ENCODE measurements at regions not wholly inside any gene's neighbourhood (a gene's known extent, or its start where the extent isn't known, plus 50 kb on each side); places are given as distances from the start of the nearest gene placed in this dataset.
A peak's percentile ranks its signal among the peaks of the same experiment; 100 is the strongest.

DNA sequence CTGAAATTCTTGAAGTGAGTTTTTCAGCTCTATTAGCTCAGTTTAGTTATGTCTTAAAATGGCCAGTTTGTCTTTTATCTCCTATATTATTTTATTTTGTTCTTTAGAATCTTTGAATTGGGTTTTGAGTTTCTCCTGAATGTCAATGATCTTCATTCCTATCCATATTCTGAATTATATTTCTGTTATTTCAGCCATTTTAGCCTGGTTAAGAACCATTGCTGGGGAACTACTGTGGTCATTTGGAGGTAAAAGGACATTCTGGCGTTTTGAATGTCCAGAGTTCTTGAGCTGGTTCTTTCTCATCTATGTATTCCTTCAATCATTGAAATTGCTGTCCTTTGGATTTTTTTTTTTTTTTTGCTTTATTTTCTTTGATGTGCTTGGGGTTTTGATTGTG, 203.9 kb upstream of the HS3ST4 start:
- TF ChIP-seq JUND (IDR thresholded peaks at IDR 0.05; ENCODE audit: low read depth) = no peak
- no peak for DNase-seq (ENCODE audit: low read depth in 1 of 2, low spot score in 1 of 2)
- in situ Hi-C loops (cut with HindIII; ENCODE audit: low pct_unique_long_range_greater_than_20kb, low sequenced_read_pairs) = no loop called here

- TF ChIP-seq JUND (IDR thresholded peaks at IDR 0.05; ENCODE audit: low read depth) = no peak
- DNase-seq (ENCODE audit: low read depth in 1 of 2, low spot score in 1 of 2) = no peak
Observed at GRCh38 chr16:25481636-25482035, 210.1 kb upstream of the HS3ST4 start.

GRCh38 chr16:25478476-25478875, 213.3 kb upstream of the HS3ST4 start:
- in situ Hi-C loops (cut with HindIII; ENCODE audit: low pct_unique_long_range_greater_than_20kb, low sequenced_read_pairs) = no loop called here
- TF ChIP-seq JUND (IDR thresholded peaks at IDR 0.05; ENCODE audit: low read depth) = no peak
- DNase-seq (ENCODE audit: low read depth in 1 of 2, low spot score in 1 of 2) = no peak

More at GRCh38 chr16:25481636-25482035, 210.1 kb upstream of the HS3ST4 start:
- in situ Hi-C loops (cut with HindIII; ENCODE audit: low pct_unique_long_range_greater_than_20kb, low sequenced_read_pairs) = no loop called here

GRCh38 chr16:25464058-25464457, 206.4 kb upstream of the ZKSCAN2 start:
- no peak for TF ChIP-seq JUND (IDR thresholded peaks at IDR 0.05; ENCODE audit: low read depth)
- in situ Hi-C loops (cut with HindIII; ENCODE audit: low pct_unique_long_range_greater_than_20kb, low sequenced_read_pairs) = no loop called here
- no peak for DNase-seq (ENCODE audit: low read depth in 1 of 2, low spot score in 1 of 2)

GRCh38 chr16:25449802-25450201, 192.2 kb upstream of the ZKSCAN2 start:
- in situ Hi-C loops (cut with HindIII; ENCODE audit: low pct_unique_long_range_greater_than_20kb, low sequenced_read_pairs) = no loop called here

GRCh38 chr16:25443994-25444393, 186.3 kb upstream of the ZKSCAN2 start:
- TF ChIP-seq JUND (IDR thresholded peaks at IDR 0.05; ENCODE audit: low read depth) = no peak
- DNase-seq (ENCODE audit: low read depth in 1 of 2, low spot score in 1 of 2) = no peak
- in situ Hi-C loops (cut with HindIII; ENCODE audit: low pct_unique_long_range_greater_than_20kb, low sequenced_read_pairs) = no loop called here

More at GRCh38 chr16:25449802-25450201, 192.2 kb upstream of the ZKSCAN2 start:
- DNase-seq (ENCODE audit: low read depth in 1 of 2, low spot score in 1 of 2) = no peak
- no peak for TF ChIP-seq JUND (IDR thresholded peaks at IDR 0.05; ENCODE audit: low read depth)

GRCh38 chr16:25434064-25434463, 176.4 kb upstream of the ZKSCAN2 start:
- no peak for DNase-seq (ENCODE audit: low read depth in 1 of 2, low spot score in 1 of 2)
- TF ChIP-seq JUND (IDR thresholded peaks at IDR 0.05; ENCODE audit: low read depth) = no peak
- in situ Hi-C loops (cut with HindIII; ENCODE audit: low pct_unique_long_range_greater_than_20kb, low sequenced_read_pairs) = no loop called here

GRCh38 chr16:25433388-25433787, 175.7 kb upstream of the ZKSCAN2 start:
- in situ Hi-C loops (cut with HindIII; ENCODE audit: low pct_unique_long_range_greater_than_20kb, low sequenced_read_pairs) = no loop called here
- DNase-seq (ENCODE audit: low read depth in 1 of 2, low spot score in 1 of 2) = no peak
- TF ChIP-seq JUND (IDR thresholded peaks at IDR 0.05; ENCODE audit: low read depth) = no peak

GRCh38 chr16:25431472-25431871, 173.8 kb upstream of the ZKSCAN2 start:
- in situ Hi-C loops (cut with HindIII; ENCODE audit: low pct_unique_long_range_greater_than_20kb, low sequenced_read_pairs) = no loop called here
- no peak for TF ChIP-seq JUND (IDR thresholded peaks at IDR 0.05; ENCODE audit: low read depth)

DNA sequence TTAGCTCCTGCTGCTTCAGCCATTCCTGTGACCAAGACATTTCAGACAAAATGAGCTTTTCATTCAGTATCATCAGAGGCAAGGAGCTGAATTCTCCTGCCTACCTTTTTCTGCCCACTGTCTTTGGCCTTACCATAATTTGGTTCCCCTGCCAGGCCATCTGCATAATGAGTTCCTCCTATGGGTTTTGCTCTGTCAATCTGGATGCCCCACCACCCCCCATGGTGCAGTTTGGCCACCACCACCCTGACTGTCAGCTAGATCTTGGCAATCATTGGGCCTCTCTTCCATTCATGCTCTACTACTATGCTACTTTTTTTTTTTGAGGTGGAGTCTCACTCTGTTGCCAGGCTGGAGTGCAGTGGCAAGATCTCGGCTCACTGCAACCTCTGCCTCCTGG, 169.2 kb upstream of the ZKSCAN2 start:
- no peak for DNase-seq (ENCODE audit: low read depth in 1 of 2, low spot score in 1 of 2)
- in situ Hi-C loops (cut with HindIII; ENCODE audit: low pct_unique_long_range_greater_than_20kb, low sequenced_read_pairs) = no loop called here
- no peak for TF ChIP-seq JUND (IDR thresholded peaks at IDR 0.05; ENCODE audit: low read depth)

More at GRCh38 chr16:25431472-25431871, 173.8 kb upstream of the ZKSCAN2 start:
- no peak for DNase-seq (ENCODE audit: low read depth in 1 of 2, low spot score in 1 of 2)

- no peak for TF ChIP-seq JUND (IDR thresholded peaks at IDR 0.05; ENCODE audit: low read depth)
- in situ Hi-C loops (cut with HindIII; ENCODE audit: low pct_unique_long_range_greater_than_20kb, low sequenced_read_pairs) = no loop called here
- DNase-seq (ENCODE audit: low read depth in 1 of 2, low spot score in 1 of 2) = no peak
Observed at GRCh38 chr16:25419681-25420080, 162.0 kb upstream of the ZKSCAN2 start.

GRCh38 chr16:25419153-25419552, 161.5 kb upstream of the ZKSCAN2 start:
- in situ Hi-C loops (cut with HindIII; ENCODE audit: low pct_unique_long_range_greater_than_20kb, low sequenced_read_pairs) = no loop called here
- TF ChIP-seq JUND (IDR thresholded peaks at IDR 0.05; ENCODE audit: low read depth) = no peak
- DNase-seq (ENCODE audit: low read depth in 1 of 2, low spot score in 1 of 2) = no peak

DNA sequence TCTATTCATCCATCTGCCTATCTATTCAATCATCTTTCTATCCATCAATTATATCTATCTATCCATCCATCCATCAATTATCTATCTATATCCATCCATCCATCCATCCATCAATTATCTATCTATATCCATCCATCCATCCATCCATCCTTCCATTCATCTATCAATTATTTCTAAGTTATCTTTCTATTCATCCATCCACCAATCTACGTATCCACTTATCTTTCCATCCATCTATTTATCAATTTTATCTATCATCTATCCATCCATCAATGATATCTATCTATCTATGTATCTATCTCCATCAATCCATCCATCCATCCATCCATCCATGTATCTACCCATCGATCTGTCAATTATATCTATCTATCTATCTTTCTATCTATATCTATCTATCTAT, 158.4 kb upstream of the ZKSCAN2 start:
- TF ChIP-seq JUND (IDR thresholded peaks at IDR 0.05; ENCODE audit: low read depth) = no peak
- in situ Hi-C loops (cut with HindIII; ENCODE audit: low pct_unique_long_range_greater_than_20kb, low sequenced_read_pairs) = no loop called here
- no peak for DNase-seq (ENCODE audit: low read depth in 1 of 2, low spot score in 1 of 2)

- TF ChIP-seq JUND (IDR thresholded peaks at IDR 0.05; ENCODE audit: low read depth) = peak; percentile 52; the same call in 1 of the 2 replicates
- peak in 1 of 2 experiments; percentile 74 for DNase-seq (ENCODE audit: low read depth in 1 of 2, low spot score in 1 of 2)
- in situ Hi-C loops (cut with HindIII; ENCODE audit: low pct_unique_long_range_greater_than_20kb, low sequenced_read_pairs) = no loop called here
Observed at GRCh38 chr16:25413975-25414374, 156.3 kb upstream of the ZKSCAN2 start.
